Hematopoietic multipotent progenitor cell (in vitro differentiated cells): ENCODE measurements at regions not wholly inside any gene's neighbourhood (a gene's known extent, or its start where the extent isn't known, plus 50 kb on each side); places are given as distances from the start of the nearest gene placed in this dataset.

ENCODE experiments used
- DNase-seq, 3 donors: peaks; one replicate each; pipeline ENCODE4 v3.0.0-alpha.2; 2011 to 2015; ENCODE audit warnings: low read depth in 2 of 3, low spot score in 2 of 3

GRCh38 chr2:16264931-16265540 is 324.7 kb downstream of the MYCN start:
- DNase-seq: no peak

GRCh38 chr2:16264491-16264890 is 324.1 kb downstream of the MYCN start:
- DNase-seq: no peak

- DNase-seq: no peak
Measured at GRCh38 chr2:16263241-16263890, 323.0 kb downstream of the MYCN start.

- no peak for DNase-seq
Measured at GRCh38 chr2:16262526-16263178, 322.3 kb downstream of the MYCN start.

- DNase-seq: no peak
Measured at GRCh38 chr2:16261791-16262190, 321.4 kb downstream of the MYCN start.

GRCh38 chr2:16261071-16261470 is 320.7 kb downstream of the MYCN start:
- DNase-seq: no peak

- DNase-seq: peak in 2 of 3 donors; percentile 31 to 64
Measured at GRCh38 chr2:16260041-16260830, 319.9 kb downstream of the MYCN start.

GRCh38 chr2:16259010-16259409 is 318.7 kb downstream of the MYCN start:
- DNase-seq: no peak

- no peak for DNase-seq
Measured at GRCh38 chr2:16258350-16258749, 318.0 kb downstream of the MYCN start.

- DNase-seq: peak in 2 of 3 donors; percentile 31 to 76
Measured at GRCh38 chr2:16257322-16258028, 317.1 kb downstream of the MYCN start.

GRCh38 chr2:16256601-16257321 is 316.4 kb downstream of the MYCN start:
- no peak for DNase-seq

- DNase-seq: no peak
Measured at GRCh38 chr2:16255120-16255519, 314.8 kb downstream of the MYCN start.

GRCh38 chr2:16254356-16254965 is 314.1 kb downstream of the MYCN start:
- DNase-seq: no peak

GRCh38 chr2:16253291-16253690 is 312.9 kb downstream of the MYCN start:
- DNase-seq: no peak

GRCh38 chr2:16252891-16253290 is 312.5 kb downstream of the MYCN start:
- no peak for DNase-seq

GRCh38 chr2:16252251-16252650 is 311.9 kb downstream of the MYCN start:
- DNase-seq: no peak

GRCh38 chr2:16251511-16252225 is 311.3 kb downstream of the MYCN start:
- DNase-seq: no peak

GRCh38 chr2:16250886-16251285 is 310.5 kb downstream of the MYCN start:
- no peak for DNase-seq

- no peak for DNase-seq
Measured at GRCh38 chr2:16250466-16250865, 310.1 kb downstream of the MYCN start.
